ENCODE measurements at regions not wholly inside any gene's neighbourhood (a gene's known extent, or its start where the extent isn't known, plus 50 kb on each side); places are given as distances from the start of the nearest gene placed in this dataset.
"Not testable (repeated sequence)": the region's sequence is repeated elsewhere in the genome, so short reads cannot be mapped to it uniquely, and the experiment has no call there.

DNA sequence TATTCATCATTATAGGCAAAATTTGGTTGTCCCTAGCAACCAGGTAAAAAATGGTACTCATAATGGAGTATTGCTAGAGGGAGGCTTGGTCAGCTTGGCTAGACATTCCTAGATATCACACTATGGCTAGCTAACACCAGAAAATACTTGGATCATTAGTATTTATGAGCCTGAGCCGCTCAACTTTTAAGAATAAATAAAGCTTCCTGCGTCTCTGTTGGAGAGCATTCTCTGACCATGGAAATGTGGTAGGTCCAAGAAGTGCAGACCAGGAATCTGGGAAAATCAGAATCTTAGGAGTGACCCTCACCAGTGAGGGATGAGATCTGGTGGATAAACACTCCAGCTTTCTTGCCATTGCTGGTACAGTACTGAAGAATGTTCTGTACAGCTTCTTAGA is 157.6 kb upstream of the AGR3 start:
- intact Hi-C loops (cut with DNase I) = no loop called here
- no peak for DNase-seq (ENCODE audit: low spot score)

DNA sequence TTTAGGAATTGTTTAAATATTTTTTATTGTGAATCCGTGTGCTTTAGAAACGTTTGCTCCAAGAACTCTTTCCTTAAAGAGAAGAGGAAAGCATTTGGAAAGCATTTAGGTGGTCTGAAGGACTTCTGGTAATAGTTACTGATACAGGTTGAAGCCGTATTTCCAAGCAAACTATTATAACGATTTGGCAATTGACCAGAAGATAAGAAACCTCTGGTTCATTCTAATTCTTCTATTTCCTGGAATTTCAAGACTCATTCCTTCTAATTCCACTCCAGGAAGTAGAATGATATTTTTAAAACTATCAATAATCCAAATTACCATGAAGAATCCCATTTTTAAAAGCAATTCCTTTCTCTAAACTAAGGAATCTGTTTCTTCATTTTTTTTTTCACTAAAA is 158.9 kb upstream of the AGR3 start:
- no peak for DNase-seq (ENCODE audit: low spot score)
- intact Hi-C loops (cut with DNase I) = no loop called here

DNA sequence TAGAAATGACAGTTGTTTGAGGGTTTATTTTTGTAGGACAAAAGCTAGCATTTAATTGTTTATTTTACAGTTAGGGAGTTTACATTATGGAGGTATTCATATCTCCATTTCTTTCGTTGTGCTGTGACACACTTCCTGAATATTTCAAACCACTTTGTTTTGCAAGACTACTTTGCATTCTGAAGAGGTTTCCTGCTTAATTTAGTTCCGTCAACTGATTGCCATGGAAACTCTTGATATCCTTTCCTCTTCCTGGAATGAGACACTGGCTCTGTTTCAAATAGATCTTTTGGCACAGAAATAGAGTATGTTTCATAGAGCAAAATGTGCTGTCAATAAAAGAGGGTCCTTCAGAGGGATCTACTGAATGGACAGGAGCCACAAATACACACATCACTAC is 159.5 kb upstream of the AGR3 start:
- intact Hi-C loops (cut with DNase I) = no loop called here
- no peak for DNase-seq (ENCODE audit: low spot score)

DNA sequence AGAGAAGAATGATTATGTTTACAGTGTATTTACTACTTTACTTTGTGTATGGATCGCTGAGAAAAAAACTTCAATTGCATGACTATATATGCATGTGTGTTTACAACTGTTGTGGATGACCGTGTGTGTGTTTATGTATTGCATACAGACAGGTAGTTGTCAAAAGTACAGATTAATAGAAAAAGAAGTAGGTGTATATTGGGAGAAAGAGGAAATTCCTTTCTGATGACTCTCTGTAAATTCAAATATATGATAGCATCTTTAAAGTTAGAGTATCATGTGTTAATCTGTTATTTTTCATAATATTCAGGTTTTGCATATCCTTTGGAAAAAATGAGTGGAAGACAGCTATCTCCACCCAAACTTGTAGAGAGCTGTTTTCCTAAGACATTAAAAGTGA is 160.4 kb upstream of the AGR3 start:
- intact Hi-C loops (cut with DNase I) = no loop called here
- no peak for DNase-seq (ENCODE audit: low spot score)

DNA sequence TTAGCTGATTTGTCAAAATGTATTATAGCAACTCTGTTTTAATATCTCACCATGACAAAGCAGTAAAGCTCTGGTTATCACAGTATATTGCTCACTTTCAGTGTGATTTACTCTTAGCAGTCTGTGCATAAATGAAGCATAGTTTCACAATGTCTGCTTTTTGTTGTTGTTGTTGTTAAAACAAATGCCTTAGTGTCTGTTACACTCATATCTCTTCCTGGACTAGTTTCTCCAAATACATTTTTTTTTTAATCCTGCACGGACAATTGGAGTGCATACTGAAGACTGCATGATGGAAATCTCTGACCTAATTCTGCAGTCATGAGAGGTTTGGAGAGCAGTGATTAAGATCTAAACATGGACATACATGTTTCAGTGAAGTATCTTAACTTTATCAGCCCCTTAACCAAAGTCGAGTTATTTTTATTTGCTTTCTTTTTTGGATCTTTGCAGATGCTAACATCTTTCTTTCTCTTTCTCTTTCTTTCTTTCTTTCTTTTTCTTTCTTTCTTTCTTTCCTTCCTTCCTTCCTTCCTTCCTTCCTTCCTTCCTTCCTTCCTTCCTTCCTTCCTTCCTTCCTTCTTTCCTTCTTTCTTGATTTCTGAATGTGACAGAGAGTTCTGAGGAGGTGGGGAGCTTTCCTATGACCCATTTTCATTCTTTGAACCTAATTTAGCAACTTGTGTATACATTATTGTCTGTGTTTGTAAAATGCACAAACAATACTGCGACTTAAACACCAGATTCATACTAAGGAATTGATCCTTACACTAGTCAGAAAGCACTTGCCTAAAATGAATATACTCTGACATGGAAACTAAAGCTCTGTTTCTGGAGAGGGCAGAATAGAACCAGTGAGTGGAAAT is 161.5 kb upstream of the AGR3 start:
- intact Hi-C loops (cut with DNase I) = no loop called here
- no peak for DNase-seq (ENCODE audit: low spot score)

DNA sequence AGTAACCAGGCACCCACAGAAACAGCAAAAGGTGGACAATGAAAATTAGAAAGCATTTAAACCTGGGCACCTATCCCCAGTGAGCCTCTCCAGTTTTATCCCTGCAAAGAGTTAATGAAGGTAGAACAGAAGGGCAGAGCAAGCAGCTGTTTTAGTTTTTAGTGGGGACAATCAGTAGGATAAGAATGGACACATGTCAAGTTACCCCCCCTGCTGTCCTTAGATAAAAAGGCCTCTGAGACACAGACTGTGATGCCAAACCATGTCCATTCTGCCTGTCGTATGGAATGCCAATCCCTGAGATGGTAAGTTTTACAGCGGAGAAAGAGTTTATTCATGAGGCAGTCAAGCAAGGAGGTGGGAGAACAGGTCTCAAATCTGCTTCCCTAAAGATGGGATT is 162.6 kb upstream of the AGR3 start:
- no peak for DNase-seq (ENCODE audit: low spot score)
- intact Hi-C loops (cut with DNase I) = no loop called here

DNA sequence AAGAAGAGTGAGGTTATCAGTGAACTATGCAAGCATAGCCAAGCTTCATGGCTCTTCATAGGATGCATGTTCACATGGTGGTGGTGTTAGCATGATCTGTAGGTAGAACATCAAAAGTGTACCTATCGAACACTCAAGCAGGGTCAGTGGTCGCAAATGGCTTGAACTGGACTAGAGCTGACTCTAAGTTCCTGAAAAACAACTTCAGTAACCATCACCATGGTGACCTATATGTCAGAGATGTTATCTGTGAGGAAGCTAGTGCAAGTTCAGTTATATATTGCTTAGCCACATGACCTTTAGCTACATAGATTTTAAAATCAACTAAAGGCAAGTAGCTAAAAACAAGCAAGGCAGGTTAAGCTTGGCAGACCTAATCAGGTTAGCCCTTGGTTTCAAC is 163.1 kb upstream of the AGR3 start:
- intact Hi-C loops (cut with DNase I) = no loop called here
- DNase-seq (ENCODE audit: low spot score) = no peak

DNA sequence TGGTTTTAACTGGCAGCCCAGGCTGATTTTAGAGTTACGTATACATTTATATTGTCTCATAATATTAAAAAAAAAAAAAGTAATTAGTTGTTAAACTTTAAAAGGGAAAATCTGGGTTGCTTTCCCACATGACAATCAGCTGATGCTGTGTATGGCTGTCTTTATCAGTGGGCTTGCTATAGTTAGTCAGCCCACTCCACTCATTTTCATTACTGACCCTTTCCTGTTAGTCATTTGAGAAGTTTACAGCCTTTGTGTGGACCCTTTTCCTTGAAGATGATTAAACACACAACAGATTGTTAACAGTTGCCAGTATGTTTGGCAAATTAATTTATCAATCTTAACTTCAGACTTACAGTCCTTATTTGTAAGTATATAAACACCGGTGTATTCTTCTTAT is 164.5 kb upstream of the AGR3 start:
- intact Hi-C loops (cut with DNase I) = no loop called here
- no peak for DNase-seq (ENCODE audit: low spot score)

DNA sequence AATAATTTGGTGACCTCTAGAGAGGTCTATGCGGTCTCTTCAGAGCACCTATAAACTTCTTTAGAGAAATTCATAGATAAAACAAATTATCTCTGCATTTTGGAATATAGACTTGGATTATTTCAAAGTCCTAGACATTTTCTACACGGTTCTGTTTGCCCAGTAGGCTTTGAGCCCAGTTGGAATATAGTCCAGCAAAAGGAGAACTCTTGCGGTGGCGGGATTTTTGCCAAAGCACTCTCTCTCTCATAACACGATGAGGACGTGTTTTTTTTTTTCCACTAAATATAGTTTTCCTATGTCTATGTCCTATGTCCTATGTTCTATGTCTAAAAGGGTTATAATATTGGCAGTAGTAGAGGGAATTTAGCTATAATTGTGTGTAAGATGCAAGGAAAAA is 164.9 kb upstream of the AGR3 start:
- DNase-seq (ENCODE audit: low spot score) = no peak
- intact Hi-C loops (cut with DNase I) = no loop called here

DNA sequence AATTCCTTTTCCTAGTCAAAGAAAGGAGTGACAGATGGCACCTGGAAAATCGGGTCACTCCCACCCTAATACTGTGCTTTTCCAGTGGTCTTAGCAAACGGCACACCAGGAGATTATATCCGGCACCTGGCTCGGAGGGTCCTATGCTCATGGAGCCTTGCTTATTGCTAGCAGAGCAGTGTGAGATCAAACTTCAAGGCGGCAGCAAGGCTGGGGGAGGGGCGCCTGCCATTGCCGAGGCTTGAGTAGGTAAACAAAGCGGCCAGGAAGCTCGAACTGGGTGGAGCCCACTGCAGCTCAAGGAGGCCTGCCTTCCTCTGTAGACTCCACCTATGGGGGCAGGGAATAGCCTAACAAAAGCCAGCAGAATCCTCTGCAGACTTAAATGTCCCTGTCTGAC is 171.4 kb upstream of the AGR3 start:
- intact Hi-C loops (cut with DNase I); DNase-seq (ENCODE audit: low spot score): not testable (repeated sequence)

DNA sequence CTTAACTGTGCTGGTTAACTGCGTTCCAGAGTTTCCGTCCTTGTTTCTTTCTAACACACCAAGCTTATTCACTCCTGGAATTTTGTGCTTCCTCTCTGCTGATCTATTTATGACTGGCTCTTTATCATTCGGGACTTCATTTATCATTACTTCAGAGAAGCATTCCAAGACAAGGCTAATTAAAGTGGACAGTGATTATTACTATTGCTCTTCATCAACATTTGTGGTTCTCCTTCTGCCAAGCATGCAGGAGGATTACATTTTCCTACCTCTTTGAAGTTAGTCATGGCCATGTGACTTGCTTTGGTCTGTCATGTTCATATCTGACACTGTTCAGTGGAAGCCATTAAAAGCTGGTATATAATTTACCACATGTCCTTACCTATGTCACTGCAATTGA is 172.4 kb upstream of the AGR3 start:
- intact Hi-C loops (cut with DNase I) = no loop called here
- DNase-seq (ENCODE audit: low spot score) = no peak

DNA sequence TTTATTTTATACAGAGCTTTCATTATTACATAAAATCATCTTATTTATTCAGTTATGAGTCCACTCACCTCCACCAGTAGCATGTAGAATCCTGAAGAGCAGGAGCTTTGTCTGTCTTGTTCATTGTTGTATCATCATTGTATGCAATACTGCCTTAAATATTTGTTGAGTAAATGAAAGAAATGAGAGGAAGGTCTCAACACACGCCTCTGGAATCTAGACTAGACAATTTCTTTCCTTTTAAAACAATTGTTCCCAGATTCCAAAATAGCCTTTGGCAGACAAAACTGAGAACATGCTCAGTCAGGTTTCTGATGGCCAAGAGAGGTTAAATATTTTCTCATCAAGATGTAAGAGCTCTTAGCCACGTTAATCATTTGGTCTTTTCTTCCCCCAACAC is 173.1 kb upstream of the AGR3 start:
- DNase-seq (ENCODE audit: low spot score) = no peak
- intact Hi-C loops (cut with DNase I) = no loop called here

DNA sequence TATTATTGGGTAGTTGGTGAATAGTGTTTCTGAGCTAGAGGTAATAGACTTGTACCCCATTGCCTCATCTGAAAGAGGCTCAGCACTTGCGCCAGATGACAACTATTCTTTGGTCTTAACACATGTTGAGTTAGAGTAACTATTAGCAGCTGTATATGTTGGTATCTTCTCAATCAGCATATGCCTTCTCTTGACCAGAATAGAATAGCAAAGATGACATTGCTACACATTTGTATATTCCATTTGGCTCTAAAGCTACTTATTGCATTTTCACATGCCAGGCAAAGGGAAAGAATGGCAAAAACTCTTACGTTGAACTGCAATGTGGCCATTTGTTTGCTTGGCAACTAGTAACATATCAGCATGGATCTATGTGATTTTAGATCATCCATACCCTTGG is 173.8 kb upstream of the AGR3 start:
- no peak for DNase-seq (ENCODE audit: low spot score)
- intact Hi-C loops (cut with DNase I) = no loop called here

DNA sequence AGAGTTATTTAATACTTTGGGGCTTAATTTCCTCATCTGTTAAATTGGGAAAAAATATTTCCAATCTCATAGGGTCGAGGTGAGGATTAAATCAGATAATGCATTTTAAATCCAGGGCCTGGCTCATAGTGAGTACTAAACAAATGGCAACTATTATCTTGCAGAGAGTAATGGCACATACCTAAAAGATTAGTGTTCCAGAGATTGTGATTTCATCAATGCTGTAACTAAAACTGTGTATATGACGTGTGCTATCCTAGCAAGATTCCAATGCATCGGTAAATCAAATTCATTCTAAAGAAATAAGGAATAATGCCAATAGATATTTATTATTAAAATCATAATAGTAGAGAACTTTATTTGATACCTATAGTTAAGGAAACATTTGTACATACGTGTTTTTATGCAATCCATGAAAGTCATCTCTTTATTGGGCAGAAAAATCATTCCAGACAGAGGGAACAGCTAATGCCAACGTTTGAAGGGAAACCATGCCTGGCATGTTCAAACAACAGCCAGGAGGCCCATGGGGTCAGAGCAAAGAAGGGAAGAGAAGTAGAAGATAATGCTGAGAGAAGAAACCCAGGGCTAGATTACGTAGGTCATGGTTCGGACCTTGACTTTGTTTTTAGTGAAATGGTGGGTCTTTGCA is 174.8 kb upstream of the AGR3 start:
- intact Hi-C loops (cut with DNase I) = no loop called here
- no peak for DNase-seq (ENCODE audit: low spot score)

DNA sequence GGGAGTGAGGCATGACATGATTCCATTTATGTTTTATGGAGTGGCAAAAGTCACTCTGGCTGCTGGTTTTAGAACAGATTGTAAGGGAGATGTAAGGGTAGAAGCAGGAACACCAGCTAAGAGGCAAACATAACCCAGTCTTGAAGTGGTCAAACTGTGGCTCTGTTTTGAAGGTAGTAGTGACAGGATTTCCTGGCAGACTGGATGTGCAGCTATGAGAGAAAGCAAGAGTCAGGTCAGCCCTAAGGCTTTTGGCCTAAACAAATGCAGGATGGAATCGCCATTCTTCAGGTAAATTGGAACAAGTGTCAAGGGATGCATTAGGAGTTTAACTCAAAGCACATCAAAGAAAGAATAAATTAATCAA is 175.3 kb upstream of the AGR3 start:
- intact Hi-C loops (cut with DNase I) = no loop called here
- DNase-seq (ENCODE audit: low spot score) = no peak

DNA sequence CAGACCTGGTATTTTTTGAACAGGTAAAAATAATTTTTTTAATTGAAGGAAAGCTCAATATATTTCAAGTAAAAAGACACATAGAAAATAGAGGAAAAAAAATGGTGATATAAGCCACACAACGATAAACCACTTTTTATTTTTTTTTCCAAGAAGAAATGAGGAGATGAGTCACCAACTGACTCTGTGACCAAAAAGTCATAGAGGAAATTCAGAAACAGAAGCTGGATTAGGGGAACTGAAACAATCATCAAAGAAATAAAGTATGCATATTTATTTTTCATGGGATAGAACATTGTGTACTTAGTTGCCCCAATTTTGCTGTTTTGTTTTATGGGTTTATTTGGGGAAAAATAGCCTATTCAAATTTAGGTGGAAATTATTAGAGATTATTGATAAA is 176.8 kb upstream of the AGR3 start:
- DNase-seq (ENCODE audit: low spot score) = no peak
- intact Hi-C loops (cut with DNase I) = no loop called here

DNA sequence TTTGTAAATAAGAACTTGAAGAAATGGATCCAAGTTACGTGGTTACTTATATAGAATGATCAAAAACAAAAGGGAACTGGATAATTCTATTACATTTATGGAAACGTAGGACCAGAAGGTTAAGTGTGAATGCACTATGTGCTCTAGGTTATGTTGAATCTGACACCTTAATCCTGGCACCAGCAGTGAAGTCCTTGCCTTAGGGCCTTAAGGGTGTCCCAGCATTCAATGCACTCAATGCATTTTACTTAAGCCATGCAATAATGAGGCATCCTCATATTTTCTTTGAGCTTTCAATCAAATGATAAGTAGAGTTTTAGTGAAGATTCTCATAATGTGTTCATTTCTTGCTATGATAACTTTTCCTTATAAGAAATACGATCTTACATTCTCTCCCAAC is 178.3 kb upstream of the AGR3 start:
- DNase-seq (ENCODE audit: low spot score) = no peak
- intact Hi-C loops (cut with DNase I) = no loop called here

DNA sequence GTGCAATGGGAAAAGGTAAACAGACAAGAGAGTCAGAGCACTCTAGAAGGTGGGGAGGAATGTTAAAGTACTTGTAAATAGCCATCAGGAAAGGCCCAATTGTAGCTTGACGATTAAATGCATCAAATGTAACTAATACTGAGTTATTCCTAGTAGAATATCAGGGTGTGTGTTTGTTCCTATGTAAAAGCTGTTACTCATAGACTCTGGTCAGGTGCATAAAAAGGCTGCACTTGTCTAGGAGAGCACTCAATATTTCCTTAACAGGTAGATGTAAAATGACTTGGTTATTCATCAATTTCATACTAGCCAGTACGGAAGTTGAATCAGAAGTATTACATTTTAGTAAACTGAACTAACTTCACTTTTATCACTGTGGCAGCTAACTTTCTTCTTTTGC is 179.7 kb upstream of the AGR3 start:
- no peak for DNase-seq (ENCODE audit: low spot score)
- intact Hi-C loops (cut with DNase I) = no loop called here

DNA sequence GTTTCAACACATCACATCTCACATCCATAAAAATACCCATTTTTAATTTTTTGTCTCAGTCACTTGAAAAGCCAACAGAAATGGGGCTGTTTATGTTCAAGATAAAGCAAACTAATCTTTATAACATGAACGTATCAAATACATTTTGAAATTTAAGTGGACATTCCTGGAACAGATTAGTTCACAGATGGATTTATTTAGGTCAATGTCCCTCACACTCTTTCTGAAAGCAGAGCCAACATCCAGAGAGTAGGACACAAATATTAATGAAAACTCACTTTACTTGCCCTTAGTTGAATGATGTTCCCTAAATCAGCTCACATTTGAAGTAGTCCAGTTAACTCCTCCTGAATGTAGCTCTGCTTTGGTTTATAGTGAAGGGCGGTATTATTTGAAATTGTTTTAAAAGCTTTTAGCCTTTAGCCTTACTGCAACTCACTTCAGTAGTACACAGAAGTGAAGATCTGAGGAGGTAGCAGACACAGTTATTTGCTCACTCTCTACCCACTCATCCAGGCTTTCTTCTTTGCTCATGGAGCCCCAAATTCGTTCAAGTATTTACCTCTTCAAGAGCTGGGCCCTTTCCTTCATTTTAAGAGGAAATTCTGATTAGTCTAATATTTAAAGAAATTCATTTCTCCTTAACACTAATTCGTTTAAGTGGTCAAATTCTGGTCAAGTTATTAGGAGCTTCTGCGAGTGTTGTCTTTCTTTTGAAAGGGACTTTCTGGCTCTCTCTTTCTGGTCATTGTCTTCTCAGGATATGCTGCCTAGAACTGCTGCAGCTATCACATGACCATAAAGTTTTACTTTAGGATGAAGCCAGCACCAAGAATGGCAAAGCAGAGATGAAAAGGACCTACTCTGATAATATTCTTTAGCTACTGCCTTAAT is 180.6 kb upstream of the AGR3 start:
- intact Hi-C loops (cut with DNase I) = no loop called here
- no peak for DNase-seq (ENCODE audit: low spot score)

DNA sequence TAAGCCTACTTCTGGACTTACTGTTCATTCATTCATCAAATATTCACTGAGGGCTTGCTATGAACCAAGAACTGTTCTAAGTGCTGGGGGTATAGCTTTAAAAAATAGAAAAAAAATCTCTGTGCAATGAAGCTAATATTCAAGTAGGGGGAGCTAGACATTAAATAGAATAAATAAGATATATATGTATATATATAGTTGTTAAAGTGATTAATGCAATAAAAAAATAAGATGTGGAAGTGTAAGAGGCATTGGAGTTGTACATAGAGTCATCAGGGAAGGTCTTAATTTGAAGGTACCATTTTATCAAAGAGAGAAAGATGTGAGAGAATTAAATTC is 181.2 kb upstream of the AGR3 start:
- intact Hi-C loops (cut with DNase I) = no loop called here
- no peak for DNase-seq (ENCODE audit: low spot score)

DNA sequence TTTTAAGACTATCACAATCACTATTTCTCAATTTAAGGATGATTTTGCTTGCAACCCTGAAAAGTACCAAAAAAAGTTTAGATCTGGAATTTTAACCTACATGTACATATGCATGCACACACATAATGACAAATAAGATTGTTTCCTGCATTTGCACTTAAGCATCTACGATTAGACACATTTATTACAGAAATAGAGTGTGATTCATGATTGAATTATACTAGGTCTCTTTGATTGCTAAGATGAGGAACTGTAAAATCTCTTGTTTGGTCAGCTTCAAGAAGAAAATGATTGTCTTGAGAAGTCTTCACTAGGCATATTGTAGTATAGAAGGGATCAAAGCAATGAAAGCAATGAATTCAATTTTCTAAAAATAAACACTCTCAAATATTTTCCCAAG is 185.9 kb upstream of the AGR3 start:
- DNase-seq (ENCODE audit: low spot score) = no peak
- intact Hi-C loops (cut with DNase I) = no loop called here
